NCI-H2107 (cell line): ENCODE measurements at regions not wholly inside any gene's neighbourhood (a gene's known extent, or its start where the extent isn't known, plus 50 kb on each side); places are given as distances from the start of the nearest gene placed in this dataset.
A peak's percentile ranks its signal among the peaks of the same experiment; 100 is the strongest.

Source experiments
- DNase-seq: peaks from one replicate; lab custom pipeline; 2025; lab: John Stamatoyannopoulos, UW

DNA sequence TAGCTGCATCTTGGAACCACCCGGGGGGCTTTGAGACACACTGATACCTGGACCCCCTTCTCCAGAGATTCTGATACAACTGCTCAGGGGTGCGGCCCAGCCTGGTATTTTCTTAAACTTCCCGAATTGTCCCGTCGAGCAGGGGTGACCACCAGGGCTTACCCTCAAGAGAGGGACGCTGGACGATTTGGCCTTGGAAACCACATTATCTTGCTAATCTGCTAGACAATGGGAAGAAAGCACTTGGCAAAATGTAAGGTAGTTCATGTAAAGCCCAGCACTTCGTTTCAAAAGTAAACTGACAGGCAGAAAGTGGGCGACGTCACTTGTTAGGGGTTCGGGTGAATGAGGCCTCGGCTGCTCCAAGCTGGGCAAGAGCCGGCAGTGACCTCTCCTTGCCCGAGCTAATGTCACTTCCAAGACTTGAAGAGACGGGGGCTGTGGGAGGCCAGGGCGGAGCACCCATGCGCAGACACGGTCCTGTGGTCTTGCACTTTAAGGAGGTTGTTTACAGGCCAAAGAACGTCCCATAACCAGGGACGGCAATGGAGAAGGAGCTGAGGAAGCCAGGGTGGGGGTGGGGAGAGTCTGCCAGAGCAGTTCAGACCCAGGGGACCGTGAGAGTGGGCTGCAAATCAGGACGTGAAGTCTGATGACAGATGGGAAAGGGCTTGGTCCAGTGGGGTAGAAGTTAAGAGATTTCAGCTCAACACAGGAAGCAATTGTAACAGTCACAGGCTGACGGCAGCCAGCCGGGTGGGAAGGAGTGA lies 152.7 kb upstream of the GSE1 start:
- no peak for DNase-seq

- DNase-seq = peak; percentile 87
Measured at GRCh38 chr16:85461022-85461813, 151.9 kb upstream of the GSE1 start.

DNA sequence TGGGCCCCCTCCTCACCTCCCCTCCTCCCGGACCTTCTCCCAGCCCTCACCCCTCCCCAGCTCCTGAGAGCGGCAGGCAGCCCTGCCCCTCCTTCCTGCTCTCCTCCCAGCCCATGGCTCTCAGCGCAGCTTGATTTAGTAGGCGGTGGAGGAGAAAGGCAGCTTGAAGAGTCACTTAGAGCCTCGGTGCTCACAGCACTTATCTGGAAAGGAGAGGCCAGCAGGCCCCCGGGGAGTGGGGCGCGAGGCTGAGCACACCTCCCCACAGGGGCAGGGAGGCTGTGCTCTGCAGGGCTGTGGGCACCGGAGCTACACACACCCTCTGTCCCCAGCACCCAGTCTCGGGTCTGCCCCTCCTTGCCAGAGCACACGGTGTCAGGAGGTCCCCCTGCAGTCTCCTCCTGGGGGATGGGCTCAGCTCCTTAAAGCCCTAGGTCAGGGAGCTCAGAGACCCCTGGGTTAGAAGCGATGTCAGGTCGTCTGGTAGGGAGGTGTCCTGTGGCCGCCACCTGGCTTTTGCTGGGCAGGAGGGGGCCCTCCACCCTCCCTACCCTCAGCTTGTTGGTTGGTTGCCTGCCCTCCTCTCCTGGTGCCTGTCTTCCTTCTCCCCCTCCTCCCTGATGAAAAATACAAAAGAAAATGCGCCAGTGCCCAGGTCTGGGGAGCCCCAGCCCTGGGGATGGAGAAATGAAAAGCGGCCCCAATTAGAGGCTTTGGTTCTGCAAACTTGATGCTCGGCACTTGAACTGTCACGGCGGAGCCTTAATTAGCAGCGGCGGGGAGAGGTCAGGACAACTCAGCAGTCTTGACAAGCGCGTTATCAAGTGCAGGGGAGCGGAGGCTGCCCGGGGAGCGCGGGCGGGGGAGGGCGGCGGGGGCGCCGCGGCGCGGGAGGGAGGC lies 151.1 kb upstream of the GSE1 start:
- peak; percentile 86 for DNase-seq

GRCh38 chr16:85462714-85463611 lies 150.2 kb upstream of the GSE1 start:
- DNase-seq = no peak

- no peak for DNase-seq
Measured at GRCh38 chr16:85463672-85464382, 149.3 kb upstream of the GSE1 start.

- DNase-seq = no peak
Measured at GRCh38 chr16:85464383-85465305, 148.5 kb upstream of the GSE1 start.

- DNase-seq = no peak
Measured at GRCh38 chr16:85465328-85466303, 147.5 kb upstream of the GSE1 start.

GRCh38 chr16:85466304-85466700 lies 146.8 kb upstream of the GSE1 start:
- DNase-seq = no peak

GRCh38 chr16:85466989-85467388 lies 146.1 kb upstream of the GSE1 start:
- DNase-seq = no peak

GRCh38 chr16:85469929-85470590 lies 143.1 kb upstream of the GSE1 start:
- DNase-seq = no peak

- no peak for DNase-seq
Measured at GRCh38 chr16:85470873-85471272, 142.2 kb upstream of the GSE1 start.

DNA sequence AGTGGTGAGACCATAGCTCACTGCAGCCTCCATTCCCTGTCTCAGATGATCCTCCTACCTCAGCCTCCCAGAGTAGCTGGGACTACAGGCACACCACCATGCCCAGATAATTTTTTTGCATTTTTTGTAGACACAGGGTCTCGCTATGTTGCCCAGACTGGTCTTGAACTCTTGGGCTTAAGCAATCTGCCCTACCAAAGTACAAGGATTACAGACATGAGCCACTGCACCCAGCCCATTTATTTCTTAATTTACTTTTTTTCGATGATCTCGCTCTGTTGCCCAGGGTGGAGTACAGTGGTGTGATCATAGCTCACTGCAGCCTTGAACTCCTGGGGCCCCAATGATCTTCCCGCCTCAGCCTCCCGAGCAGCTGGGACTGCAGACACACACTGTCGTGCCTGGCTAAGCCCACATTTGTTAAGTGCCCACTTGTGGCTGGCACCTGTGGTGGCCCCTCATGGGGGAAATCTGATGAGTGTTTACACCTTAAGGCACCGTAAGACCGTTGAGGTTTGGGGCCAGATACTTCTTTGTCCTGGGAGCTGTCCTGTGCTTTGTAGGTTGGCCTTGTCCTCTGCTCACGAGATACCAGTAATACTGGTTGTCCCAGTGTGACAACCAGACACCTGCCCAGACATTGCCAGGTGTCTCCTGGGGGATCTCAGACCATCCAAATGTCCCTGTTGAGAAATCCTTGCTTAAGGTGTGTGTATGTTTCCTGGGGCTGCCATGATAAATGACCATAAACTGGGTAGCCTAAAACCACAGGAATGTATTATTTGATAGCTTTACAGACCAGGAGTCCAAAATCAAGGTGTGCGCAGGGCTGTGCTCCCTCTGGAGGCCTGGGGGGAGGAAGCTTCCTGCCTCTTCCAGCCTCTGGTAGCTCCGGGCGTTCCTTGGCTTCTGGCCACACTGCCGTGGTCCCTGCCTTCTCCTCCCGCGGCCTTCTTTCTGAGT lies 141.4 kb upstream of the GSE1 start:
- peak; percentile 41 for DNase-seq

GRCh38 chr16:85472514-85472913 lies 140.6 kb upstream of the GSE1 start:
- no peak for DNase-seq

DNA sequence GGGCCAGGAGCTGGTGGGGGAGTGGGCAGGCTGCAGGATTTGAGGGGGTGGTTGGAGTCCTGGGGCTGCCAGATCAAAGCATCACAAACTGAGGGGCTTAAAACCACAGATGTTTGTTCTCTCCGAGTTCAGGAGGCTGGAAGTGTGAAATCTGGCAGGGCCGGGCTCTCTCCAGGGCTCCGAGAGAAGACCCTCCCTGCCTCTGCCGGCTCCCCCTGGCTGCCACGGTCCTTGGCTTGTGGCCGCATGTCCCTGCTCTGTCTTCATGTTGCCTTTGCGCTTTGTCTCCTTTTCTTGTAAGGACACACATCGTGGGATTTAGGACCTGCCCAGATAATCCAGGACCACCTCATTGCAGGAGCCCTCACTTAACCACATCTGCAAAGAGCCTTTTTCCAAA lies 139.8 kb upstream of the GSE1 start:
- no peak for DNase-seq

DNA sequence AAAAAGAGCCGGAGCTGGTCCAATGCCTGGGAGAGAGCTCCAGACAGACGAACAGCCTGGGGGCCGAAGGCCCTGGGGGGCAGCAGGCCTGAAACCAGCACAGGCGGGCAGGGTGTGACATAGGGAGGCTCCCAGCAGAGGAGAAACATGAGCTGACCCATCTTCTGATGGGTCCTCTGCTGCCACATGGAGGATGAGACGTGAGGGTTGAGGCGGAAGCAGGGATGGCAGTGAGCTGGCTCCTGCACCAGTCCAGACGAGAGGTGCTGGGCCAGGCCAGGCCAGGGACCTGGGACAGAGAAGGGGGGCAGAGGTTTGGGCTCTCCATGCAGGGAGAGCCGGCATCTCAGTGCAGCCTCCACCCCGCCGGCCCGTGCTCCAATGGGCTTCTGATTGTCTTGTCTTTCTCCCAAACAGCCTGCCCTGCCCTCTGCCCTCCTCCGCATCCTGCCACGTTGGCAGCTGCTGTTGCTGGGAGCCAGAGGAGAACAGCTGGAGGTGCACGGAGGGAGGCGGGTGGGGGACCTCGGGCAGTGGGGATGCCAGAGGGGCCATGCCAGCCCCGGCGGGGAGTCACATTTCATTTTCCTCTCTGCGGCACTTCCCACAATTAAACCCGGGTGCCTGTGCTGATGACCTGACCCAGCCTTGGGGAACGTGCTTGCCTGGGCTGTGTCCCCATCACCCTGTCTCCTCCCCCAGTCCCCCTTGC lies 139.1 kb upstream of the GSE1 start:
- DNase-seq = no peak

GRCh38 chr16:85474621-85475217 lies 138.4 kb upstream of the GSE1 start:
- no peak for DNase-seq
